Lower leg skin (tissue), 4 donors: ENCODE measurements at regions not wholly inside any gene's neighbourhood (a gene's known extent, or its start where the extent isn't known, plus 50 kb on each side); places are given as distances from the start of the nearest gene placed in this dataset.

Experiments used
- DNase-seq, 2 donors: peaks; one replicate each; pipeline ENCODE4 v3.0.0-alpha.2; 2019; ENCODE audit warnings: low spot score in 2 of 2
- H3K4me3 ChIP-seq: fragments of 200-600 bp; sonication (generic); 2 replicates; pipeline ENCODE4 v1.5.1; 2017; ENCODE audit warnings: mild to moderate bottlenecking, low read depth; ENCODE audit not compliant: poor library complexity, severe bottlenecking
- CTCF ChIP-seq, 3 donors: fragments of 450-650 bp; IDR thresholded peaks; one replicate each; pipeline ENCODE4 v1.5.1; 2016; ENCODE audit warnings: antibody characterized with exemption in 3 of 3, mild to moderate bottlenecking in 3 of 3, moderate library complexity in 2 of 3
- POLR2A ChIP-seq, 2 donors: fragments of 450-650 bp; IDR thresholded peaks; one replicate each; pipeline ENCODE4 v1.6.1; 2016 to 2017; ENCODE audit warnings: antibody characterized with exemption in 2 of 2, mild to moderate bottlenecking in 1 of 2, moderate library complexity in 1 of 2
- WGBS, 2 donors: methylation state at CpG; one replicate each; pipeline ENCODE4 v1.1.5; 2018; 5-methylcytosine and 5-hydroxymethylcytosine counted together
- intact Hi-C: fragments of 100-400 bp; cut with DNase I; formaldehyde crosslinking; loops from one replicate; pipeline ENCODE4 v1.15.0; 2023; ENCODE audit warnings: low total_unique reads

- no peak overlapping the region for H3K4me3 ChIP-seq
- TF ChIP-seq POLR2A (IDR thresholded peaks at IDR 0.05) (no peak), CTCF (IDR thresholded peaks at IDR 0.05) (no peak)
- WGBS, 2 donors = 27 to 31% methylated on average over 3 of the region's 3 CpGs
- intact Hi-C loops = no loop called here
- DNase-seq = no peak
Observed at GRCh38 chr6:9564021-9564420, 850.9 kb downstream of the TFAP2A start.

- intact Hi-C loops = no loop called here
- 89 to 93% methylated on average over 1 of the region's 1 CpG for WGBS, 2 donors
- no peak for DNase-seq
- TF ChIP-seq POLR2A (IDR thresholded peaks at IDR 0.05) (no peak), CTCF (IDR thresholded peaks at IDR 0.05) (no peak)
- no peak overlapping the region for H3K4me3 ChIP-seq
Observed at GRCh38 chr6:9563568-9563967, 851.3 kb downstream of the TFAP2A start.

- no peak for DNase-seq
- intact Hi-C loops = no loop called here
- TF ChIP-seq CTCF (IDR thresholded peaks at IDR 0.05) (no peak), POLR2A (IDR thresholded peaks at IDR 0.05) (no peak)
Observed at GRCh38 chr6:9554806-9555205, 860.1 kb downstream of the TFAP2A start.

GRCh38 chr6:9554323-9554722 lies 860.6 kb downstream of the TFAP2A start:
- 55 to 59% methylated on average over 1 of the region's 1 CpG for WGBS, 2 donors
- TF ChIP-seq CTCF (IDR thresholded peaks at IDR 0.05) = no peak
- DNase-seq = no peak
- no peak overlapping the region for H3K4me3 ChIP-seq
- intact Hi-C loops = no loop called here

More at GRCh38 chr6:9554806-9555205, 860.1 kb downstream of the TFAP2A start:
- H3K4me3 ChIP-seq = no peak overlapping the region

GRCh38 chr6:9553002-9553401 lies 861.9 kb downstream of the TFAP2A start:
- intact Hi-C loops = no loop called here
- DNase-seq = no peak
- WGBS, 2 donors = 41 to 61% methylated on average over 1 of the region's 1 CpG
- no peak overlapping the region for H3K4me3 ChIP-seq
- TF ChIP-seq CTCF (IDR thresholded peaks at IDR 0.05) (no peak), POLR2A (IDR thresholded peaks at IDR 0.05) (no peak)

- H3K4me3 ChIP-seq = no peak overlapping the region
- 72 to 75% methylated on average over 5 of the region's 5 CpGs for WGBS, 2 donors
- DNase-seq = no peak
- intact Hi-C loops = no loop called here
- TF ChIP-seq POLR2A (IDR thresholded peaks at IDR 0.05) (no peak), CTCF (IDR thresholded peaks at IDR 0.05) (no peak)
Observed at GRCh38 chr6:9543649-9544048, 871.2 kb downstream of the TFAP2A start.
